ENCODE measurements at regions not wholly inside any gene's neighbourhood (a gene's known extent, or its start where the extent isn't known, plus 50 kb on each side); places are given as distances from the start of the nearest gene placed in this dataset.

GRCh38 chr6:1257778-1258177, 54.1 kb upstream of the FOXQ1 start:
- DNase-seq, result no peak

- no peak for DNase-seq
Observed at GRCh38 chr6:1256435-1257008, 55.4 kb upstream of the FOXQ1 start.

GRCh38 chr6:1255636-1256365, 56.1 kb upstream of the FOXQ1 start:
- DNase-seq, result no peak

GRCh38 chr6:1254326-1254725, 57.6 kb upstream of the FOXQ1 start:
- no peak for DNase-seq

GRCh38 chr6:1253816-1254215, 58.1 kb upstream of the FOXQ1 start:
- no peak for DNase-seq

- no peak for DNase-seq
Observed at GRCh38 chr6:1251198-1252155, 60.4 kb upstream of the FOXQ1 start.

GRCh38 chr6:1250489-1251197, 61.3 kb upstream of the FOXQ1 start:
- DNase-seq, result no peak

GRCh38 chr6:1247894-1248293, 64.0 kb upstream of the FOXQ1 start:
- no peak for DNase-seq

- no peak for DNase-seq
Observed at GRCh38 chr6:1247056-1247455, 64.8 kb upstream of the FOXQ1 start.

GRCh38 chr6:1244941-1245340, 67.0 kb upstream of the FOXQ1 start:
- no peak for DNase-seq

- DNase-seq, result no peak
Observed at GRCh38 chr6:1244278-1244677, 67.6 kb upstream of the FOXQ1 start.

GRCh38 chr6:1242446-1242845, 69.5 kb upstream of the FOXQ1 start:
- DNase-seq, result no peak

GRCh38 chr6:1242021-1242420, 69.9 kb upstream of the FOXQ1 start:
- no peak for DNase-seq

GRCh38 chr6:1240766-1241318, 71.1 kb upstream of the FOXQ1 start:
- DNase-seq, result no peak

GRCh38 chr6:1239805-1240204, 72.1 kb upstream of the FOXQ1 start:
- DNase-seq, result no peak

- no peak for DNase-seq
Observed at GRCh38 chr6:1238040-1238439, 73.9 kb upstream of the FOXQ1 start.

- no peak for DNase-seq
Observed at GRCh38 chr6:1237636-1238035, 74.3 kb upstream of the FOXQ1 start.

GRCh38 chr6:1235825-1236224, 76.1 kb upstream of the FOXQ1 start:
- DNase-seq, result no peak

GRCh38 chr6:1233924-1234323, 78.0 kb upstream of the FOXQ1 start:
- no peak for DNase-seq

GRCh38 chr6:1232578-1232977, 79.3 kb upstream of the FOXQ1 start:
- no peak for DNase-seq

- no peak for DNase-seq
Observed at GRCh38 chr6:1231941-1232340, 80.0 kb upstream of the FOXQ1 start.

GRCh38 chr6:1230689-1231605, 81.0 kb upstream of the FOXQ1 start:
- DNase-seq, result no peak

Measured in NCI-H774 (cell line).